ENCODE measurements at regions not wholly inside any gene's neighbourhood (a gene's known extent, or its start where the extent isn't known, plus 50 kb on each side); places are given as distances from the start of the nearest gene placed in this dataset.

DNA sequence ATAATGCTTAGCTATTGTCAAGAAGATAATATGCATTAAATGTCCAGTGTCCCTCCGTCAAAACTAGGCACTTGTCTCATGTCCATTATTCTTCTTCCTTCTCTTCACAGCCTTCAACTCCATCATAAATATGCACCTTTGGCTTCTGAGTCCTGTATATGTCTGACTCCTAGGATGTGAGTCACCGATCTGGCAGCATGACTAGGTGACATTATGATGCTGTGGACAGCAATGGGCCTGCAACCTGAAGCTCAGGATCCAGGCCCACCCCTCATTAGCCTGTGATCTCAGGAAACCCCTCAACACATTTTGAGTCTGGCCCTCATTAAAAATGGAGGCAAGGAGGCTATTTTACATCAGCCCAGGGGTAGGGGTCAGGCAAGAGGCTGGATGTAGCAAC lies 362.5 kb upstream of the ZMIZ1 start:
- TF ChIP-seq TAF1 (IDR thresholded peaks at IDR 0.05; ENCODE audit: borderline replicate concordance, insufficient read depth, low read length) (no peak), POLR2AphosphoS5 (IDR thresholded peaks at IDR 0.05; ENCODE audit: low read depth, low read length) (no peak), SIN3A (IDR thresholded peaks at IDR 0.05; ENCODE audit: borderline replicate concordance, insufficient read depth, low read length) (no peak)
